B cell (primary cell): ENCODE measurements at regions not wholly inside any gene's neighbourhood (a gene's known extent, or its start where the extent isn't known, plus 50 kb on each side); places are given as distances from the start of the nearest gene placed in this dataset.

Experiments
- EZH2 ChIP-seq: IDR thresholded peaks from 2 replicates; pipeline ENCODE4 v1.6.1; 2012; ENCODE audit warnings: borderline replicate concordance, low read depth, mild to moderate bottlenecking, moderate library complexity, low read length; ENCODE audit not compliant: insufficient read depth, poor library complexity, severe bottlenecking
- TF ChIP-seq, protein P1 (sequence below): fragments of 200-600 bp; IDR thresholded peaks from one replicate; pipeline ENCODE4 v1.8.0; 2022; ENCODE audit warnings: antibody characterized with exemption, mild to moderate bottlenecking

DNA sequence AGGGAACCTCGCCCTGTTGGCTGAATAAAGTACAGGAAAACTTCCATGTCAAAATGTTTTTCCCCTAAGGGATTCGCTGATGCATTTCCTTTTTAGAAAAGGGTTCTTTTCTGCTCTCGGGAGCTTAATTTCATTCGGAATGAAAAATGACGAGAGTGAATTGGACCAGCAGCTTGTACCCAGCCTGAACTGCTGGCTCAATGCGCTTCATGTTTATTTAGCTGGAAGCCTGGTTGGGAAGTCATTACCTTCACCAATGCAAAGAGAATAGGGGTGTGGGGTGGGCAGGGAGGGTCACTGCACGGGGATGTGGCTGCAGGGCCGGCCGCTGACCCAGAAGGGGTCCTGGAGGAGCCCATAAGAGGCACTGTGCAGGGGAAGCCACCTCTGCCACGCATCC, 207.7 kb downstream of the ENGASE start:
- TF ChIP-seq, protein P1, sequence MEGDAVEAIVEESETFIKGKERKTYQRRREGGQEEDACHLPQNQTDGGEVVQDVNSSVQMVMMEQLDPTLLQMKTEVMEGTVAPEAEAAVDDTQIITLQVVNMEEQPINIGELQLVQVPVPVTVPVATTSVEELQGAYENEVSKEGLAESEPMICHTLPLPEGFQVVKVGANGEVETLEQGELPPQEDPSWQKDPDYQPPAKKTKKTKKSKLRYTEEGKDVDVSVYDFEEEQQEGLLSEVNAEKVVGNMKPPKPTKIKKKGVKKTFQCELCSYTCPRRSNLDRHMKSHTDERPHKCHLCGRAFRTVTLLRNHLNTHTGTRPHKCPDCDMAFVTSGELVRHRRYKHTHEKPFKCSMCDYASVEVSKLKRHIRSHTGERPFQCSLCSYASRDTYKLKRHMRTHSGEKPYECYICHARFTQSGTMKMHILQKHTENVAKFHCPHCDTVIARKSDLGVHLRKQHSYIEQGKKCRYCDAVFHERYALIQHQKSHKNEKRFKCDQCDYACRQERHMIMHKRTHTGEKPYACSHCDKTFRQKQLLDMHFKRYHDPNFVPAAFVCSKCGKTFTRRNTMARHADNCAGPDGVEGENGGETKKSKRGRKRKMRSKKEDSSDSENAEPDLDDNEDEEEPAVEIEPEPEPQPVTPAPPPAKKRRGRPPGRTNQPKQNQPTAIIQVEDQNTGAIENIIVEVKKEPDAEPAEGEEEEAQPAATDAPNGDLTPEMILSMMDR: no peak
- TF ChIP-seq EZH2: no peak
